Ishikawa (cell line): ENCODE measurements at regions not wholly inside any gene's neighbourhood (a gene's known extent, or its start where the extent isn't known, plus 50 kb on each side); places are given as distances from the start of the nearest gene placed in this dataset.

ENCODE experiments used
- CEBPB ChIP-seq: IDR thresholded peaks from 2 replicates; pipeline ENCODE4 v1.6.1; 2012
- CREB1 ChIP-seq: IDR thresholded peaks from 2 replicates; pipeline ENCODE4 v1.6.1; 2012; ENCODE audit warnings: low read depth
- EGR1 ChIP-seq: IDR thresholded peaks from 2 replicates; pipeline ENCODE4 v1.6.1; 2012
- EP300 ChIP-seq: IDR thresholded peaks from 2 replicates; pipeline ENCODE4 v1.6.1; 2012; ENCODE audit warnings: borderline replicate concordance
- FOXM1 ChIP-seq: IDR thresholded peaks from 2 replicates; pipeline ENCODE4 v1.6.1; 2012; ENCODE audit warnings: low read depth, borderline replicate concordance
- MAX ChIP-seq: IDR thresholded peaks from 2 replicates; pipeline ENCODE4 v1.6.1; 2012
- NFIC ChIP-seq: IDR thresholded peaks from 2 replicates; pipeline ENCODE4 v1.6.1; 2012
- RAD21 ChIP-seq: IDR thresholded peaks from 2 replicates; pipeline ENCODE4 v1.6.1; 2012; ENCODE audit warnings: low read depth
- REST ChIP-seq: IDR thresholded peaks from 2 replicates; pipeline ENCODE4 v1.6.1; 2012; ENCODE audit warnings: low read depth, mild to moderate bottlenecking
- TAF1 ChIP-seq: IDR thresholded peaks from 2 replicates; pipeline ENCODE4 v1.6.1; 2012; ENCODE audit warnings: low read depth, mild to moderate bottlenecking
- YY1 ChIP-seq: IDR thresholded peaks from 2 replicates; pipeline ENCODE4 v1.6.1; 2012; ENCODE audit warnings: low read depth
- ZBTB7A ChIP-seq: IDR thresholded peaks from 2 replicates; pipeline ENCODE4 v1.6.1; 2012; ENCODE audit warnings: low read depth

GRCh38 chr5:2981035-2981434 is 229.6 kb upstream of the IRX2 start:
- TF ChIP-seq EGR1 (no peak), ZBTB7A (no peak), RAD21 (no peak), EP300 (no peak), CREB1 (no peak), YY1 (no peak), MAX (no peak), CEBPB (no peak), TAF1 (no peak), NFIC (no peak), REST (no peak), FOXM1 (no peak)
